CD14-positive monocyte (primary cell): ENCODE measurements at regions not wholly inside any gene's neighbourhood (a gene's known extent, or its start where the extent isn't known, plus 50 kb on each side); places are given as distances from the start of the nearest gene placed in this dataset.

Source experiments
- DNase-seq, 3 donors: peaks; one replicate each; pipeline ENCODE4 v3.0.0-alpha.2; 2011 to 2022
- H2AFZ ChIP-seq: 2 replicates; pipeline ENCODE4 v1.6.0; 2012; ENCODE audit warnings: mild to moderate bottlenecking, low read depth, low read length, inconsistent platforms; ENCODE audit not compliant: insufficient read depth, poor library complexity, severe bottlenecking
- H3K27ac ChIP-seq, 2 donors: 1 replicate in 1 of 2; 2 replicates in 1 of 2; pipeline ENCODE4 v1.5.1; 2012 to 2013; ENCODE audit warnings: low read length in 2 of 2, control low read depth in 1 of 2, inconsistent platforms in 1 of 2, low read depth in 1 of 2, mild to moderate bottlenecking in 1 of 2
- H3K27me3 ChIP-seq, 2 donors: one replicate each; pipeline versions ENCODE4 v1.6.0 to v1.6.1; 2011 to 2013; ENCODE audit warnings: low read length in 2 of 2; ENCODE audit not compliant: control insufficient read depth in 2 of 2, insufficient read depth in 2 of 2
- H3K36me3 ChIP-seq, 2 donors: replicated peaks in 1 of 2; 1 replicate in 1 of 2; 2 replicates in 1 of 2; pipeline versions ENCODE4 v1.5.1 to v1.6.1; 2012 to 2013; ENCODE audit warnings: low read length in 2 of 2, control low read depth in 1 of 2, inconsistent platforms in 1 of 2, mild to moderate bottlenecking in 1 of 2; ENCODE audit not compliant: insufficient read depth in 2 of 2, control insufficient read depth in 1 of 2
- H3K4me1 ChIP-seq, 2 donors: 1 replicate in 1 of 2; 2 replicates in 1 of 2; pipeline versions ENCODE4 v1.5.1 to v1.6.1; 2012 to 2013; ENCODE audit warnings: low read length in 2 of 2, control low read depth in 1 of 2, inconsistent platforms in 1 of 2, mild to moderate bottlenecking in 1 of 2, moderate library complexity in 1 of 2; ENCODE audit not compliant: insufficient read depth in 2 of 2, control insufficient read depth in 1 of 2
- H3K4me2 ChIP-seq: replicated peaks from 2 replicates; pipeline ENCODE3; 2012; ENCODE audit warnings: low read length, moderate library complexity, mild to moderate bottlenecking; ENCODE audit not compliant: poor library complexity, severe bottlenecking; ENCODE audit errors: extremely low read depth
- H3K4me3 ChIP-seq, 3 experiments: fragments of 200-600 bp in 1 of 3; sonication (generic) in 1 of 3; replicated peaks in 1 of 3; 1 replicate in 2 of 3; 2 replicates in 1 of 3; pipeline ENCODE4 v1.5.1; 2011 to 2013; ENCODE audit warnings: low read length in 3 of 3, mild to moderate bottlenecking in 3 of 3, control low read depth in 2 of 3, low read depth in 2 of 3, inconsistent platforms in 1 of 3, moderate library complexity in 1 of 3
- H3K79me2 ChIP-seq: 2 replicates; pipeline ENCODE4 v1.6.0; 2012; ENCODE audit warnings: mild to moderate bottlenecking, control low read depth, inconsistent platforms, low read length, moderate library complexity; ENCODE audit not compliant: insufficient read depth
- H3K9ac ChIP-seq: 2 replicates; pipeline ENCODE4 v1.6.0; 2017; ENCODE audit warnings: low read length, mild to moderate bottlenecking; ENCODE audit not compliant: insufficient read depth, poor library complexity, severe bottlenecking
- H3K9me3 ChIP-seq, 2 donors: replicated peaks in 1 of 2; 1 replicate in 1 of 2; 2 replicates in 1 of 2; pipeline versions ENCODE4 v1.5.1 to v1.6.1; 2012 to 2013; ENCODE audit warnings: low read length in 2 of 2, control low read depth in 1 of 2; ENCODE audit not compliant: control insufficient read depth in 1 of 2, insufficient read depth in 1 of 2
- H4K20me1 ChIP-seq: 2 replicates; pipeline ENCODE4 v1.6.0; 2012; ENCODE audit warnings: mild to moderate bottlenecking, low read length, control low read depth, moderate library complexity; ENCODE audit not compliant: insufficient read depth
- H3K27ac Mint-ChIP-seq, 7 donors: one replicate each; pipeline ENCODE4 v1.8.0; 2020; ENCODE audit warnings: mild to moderate bottlenecking in 7 of 7, mixed read lengths in 7 of 7, moderate library complexity in 6 of 7, inconsistent platforms in 2 of 7
- H3K27me3 Mint-ChIP-seq, 3 donors: one replicate each; pipeline ENCODE4 v1.8.0; 2021 to 2022; ENCODE audit warnings: low read depth in 3 of 3, mild to moderate bottlenecking in 3 of 3, mixed read lengths in 3 of 3, moderate library complexity in 3 of 3, inconsistent platforms in 1 of 3
- H3K36me3 Mint-ChIP-seq, 2 donors: one replicate each; pipeline ENCODE4 v1.8.0; 2020; ENCODE audit warnings: mixed read lengths in 2 of 2, inconsistent platforms in 1 of 2, mild to moderate bottlenecking in 1 of 2
- H3K4me1 Mint-ChIP-seq: one replicate; pipeline ENCODE4 v1.8.0; 2020; ENCODE audit warnings: mild to moderate bottlenecking, mixed read lengths
- H3K4me3 Mint-ChIP-seq, 2 donors: one replicate each; pipeline ENCODE4 v1.8.0; 2020; ENCODE audit warnings: mild to moderate bottlenecking in 2 of 2, mixed read lengths in 2 of 2, moderate library complexity in 1 of 2
- H3K9me3 Mint-ChIP-seq, 7 donors: one replicate each; pipeline ENCODE4 v1.8.0; 2020 to 2022; ENCODE audit warnings: mixed read lengths in 7 of 7, mild to moderate bottlenecking in 6 of 7, moderate library complexity in 6 of 7, inconsistent platforms in 2 of 7
- WGBS: methylation state at CpG from one replicate; pipeline ENCODE4 v1.1.5; 2013; ENCODE audit warnings: missing lambda C conversion rate; ENCODE audit not compliant: insufficient coverage; 5-methylcytosine and 5-hydroxymethylcytosine counted together
- intact Hi-C, 2 donors: fragments of 100-400 bp; cut with micrococcal nuclease; formaldehyde crosslinking; loops; one replicate each; pipeline versions ENCODE4 v1.15.0 to v1.15.1; 2023
- TF ChIP-seq, protein P1 (sequence below): fragments of 200-600 bp; IDR thresholded peaks from one replicate; pipeline ENCODE4 v1.8.0; 2022; ENCODE audit warnings: antibody characterized with exemption, mild to moderate bottlenecking

DNA sequence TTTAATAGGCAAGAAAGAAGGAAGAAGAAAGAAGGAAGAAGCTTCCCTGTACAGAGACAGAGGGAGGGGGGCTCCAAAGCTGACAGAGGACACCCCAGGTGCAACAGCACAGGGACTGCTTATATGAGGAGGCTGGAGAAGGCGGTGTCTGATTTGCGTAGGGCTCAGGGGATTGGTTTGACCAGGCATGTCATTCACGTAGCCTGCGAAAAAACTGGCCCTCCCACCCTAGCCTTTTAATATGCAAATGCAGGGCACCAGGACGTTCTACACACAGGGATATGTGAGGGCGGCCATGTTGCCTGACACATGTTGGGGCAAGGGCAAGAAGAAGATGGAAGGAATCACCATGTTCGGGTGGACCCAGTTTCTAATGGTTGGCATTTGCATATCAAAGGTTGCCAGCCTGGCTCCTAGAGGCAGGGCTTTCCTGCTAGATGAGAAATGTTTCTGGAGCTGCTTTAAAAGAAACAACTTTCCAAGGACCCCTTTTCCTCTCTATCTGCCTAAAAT lies 305.4 kb upstream of the CDYL start:
- Histone ChIP-seq H3K9ac (no peak overlapping the region), H3K27me3 (no peaks in the 10 kb centered on the region), H3K27ac (no peak overlapping the region), H4K20me1 (no peaks in the 10 kb centered on the region), H3K4me2 (no peak overlapping the region), H3K36me3 (no peaks in the 10 kb centered on the region), H3K4me3 (no peak overlapping the region), H3K4me1 (no peaks in the 10 kb centered on the region), H2AFZ (no peak overlapping the region), H3K79me2 (no peaks in the 10 kb centered on the region), H3K9me3 (peaks cover 26 to 32% of the 10 kb centered on the region in 2 donors)
- Mint-ChIP-seq H3K4me1 (peaks cover 2% of the 10 kb centered on the region), H3K4me3 (no peak overlapping the region), H3K9me3 (peaks cover 11 to 40% (median 34%) of the 10 kb centered on the region in 7 donors), H3K27me3 (peaks cover 3 to 4% (median 3%) of the 10 kb centered on the region in 3 donors), H3K27ac (no peak overlapping the region), H3K36me3 (no peaks in the 10 kb centered on the region)
- DNase-seq = no peak
- intact Hi-C loops = no loop called here
- WGBS = 87% methylated on average over 4 of the region's 7 CpGs
- TF ChIP-seq, protein P1, sequence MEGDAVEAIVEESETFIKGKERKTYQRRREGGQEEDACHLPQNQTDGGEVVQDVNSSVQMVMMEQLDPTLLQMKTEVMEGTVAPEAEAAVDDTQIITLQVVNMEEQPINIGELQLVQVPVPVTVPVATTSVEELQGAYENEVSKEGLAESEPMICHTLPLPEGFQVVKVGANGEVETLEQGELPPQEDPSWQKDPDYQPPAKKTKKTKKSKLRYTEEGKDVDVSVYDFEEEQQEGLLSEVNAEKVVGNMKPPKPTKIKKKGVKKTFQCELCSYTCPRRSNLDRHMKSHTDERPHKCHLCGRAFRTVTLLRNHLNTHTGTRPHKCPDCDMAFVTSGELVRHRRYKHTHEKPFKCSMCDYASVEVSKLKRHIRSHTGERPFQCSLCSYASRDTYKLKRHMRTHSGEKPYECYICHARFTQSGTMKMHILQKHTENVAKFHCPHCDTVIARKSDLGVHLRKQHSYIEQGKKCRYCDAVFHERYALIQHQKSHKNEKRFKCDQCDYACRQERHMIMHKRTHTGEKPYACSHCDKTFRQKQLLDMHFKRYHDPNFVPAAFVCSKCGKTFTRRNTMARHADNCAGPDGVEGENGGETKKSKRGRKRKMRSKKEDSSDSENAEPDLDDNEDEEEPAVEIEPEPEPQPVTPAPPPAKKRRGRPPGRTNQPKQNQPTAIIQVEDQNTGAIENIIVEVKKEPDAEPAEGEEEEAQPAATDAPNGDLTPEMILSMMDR = no peak

DNA sequence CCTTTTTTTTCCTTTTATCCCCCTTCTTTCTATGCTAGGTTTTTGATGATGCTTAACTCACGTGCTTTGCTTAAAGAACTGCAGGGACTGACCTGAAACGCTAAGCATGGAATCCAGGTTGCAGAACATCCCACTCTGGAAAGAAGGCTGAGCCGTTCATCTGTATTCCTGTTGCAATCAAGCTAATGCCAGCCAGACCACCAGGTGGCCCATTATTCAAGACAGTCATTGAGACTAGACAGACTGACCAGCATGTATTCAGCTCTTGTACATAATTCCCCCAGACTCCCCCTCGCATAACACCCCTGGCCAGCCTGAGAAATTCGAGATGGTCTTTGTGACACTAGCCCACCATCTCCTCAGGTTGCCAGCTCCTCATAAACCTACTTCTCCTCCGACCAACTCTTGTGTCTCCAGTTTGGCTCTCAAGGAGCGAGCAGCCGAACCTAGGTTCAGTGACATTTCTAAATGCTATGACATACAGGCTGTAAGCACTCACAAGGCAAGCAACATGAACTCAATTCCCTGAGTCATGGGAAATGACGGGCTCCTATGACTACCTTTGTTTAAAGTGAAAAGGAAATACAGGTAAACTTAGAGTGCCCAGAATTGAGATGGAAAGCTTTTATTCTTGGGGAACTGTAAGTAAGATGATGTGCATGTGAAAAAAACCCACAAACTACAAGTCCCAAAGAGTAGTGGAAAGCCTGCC lies 309.3 kb upstream of the CDYL start:
- Mint-ChIP-seq H3K27me3 (peaks cover 2 to 7% (median 4%) of the 10 kb centered on the region in 3 donors), H3K36me3 (no peaks in the 10 kb centered on the region), H3K27ac (no peak overlapping the region), H3K4me1 (peaks cover 2% of the 10 kb centered on the region), H3K4me3 (no peak overlapping the region), H3K9me3 (peaks cover 9 to 24% (median 19%) of the 10 kb centered on the region in 7 donors)
- H4K20me1 ChIP-seq = no peaks in the 10 kb centered on the region
- no peak overlapping the region for H3K27ac ChIP-seq
- H3K9me3 ChIP-seq = peaks cover 15 to 23% of the 10 kb centered on the region in 2 donors
- no peak for DNase-seq
- intact Hi-C loops = no loop called here
- no peak overlapping the region for H3K9ac ChIP-seq
- TF ChIP-seq, protein P1 = no peak
- no peaks in the 10 kb centered on the region for H3K27me3 ChIP-seq
- WGBS = 94% methylated on average over 5 of the region's 9 CpGs
- no peak overlapping the region for H2AFZ ChIP-seq
- H3K79me2 ChIP-seq = no peaks in the 10 kb centered on the region
- no peaks in the 10 kb centered on the region for H3K4me1 ChIP-seq
- no peak overlapping the region for H3K4me3 ChIP-seq
- no peaks in the 10 kb centered on the region for H3K36me3 ChIP-seq
- no peak overlapping the region for H3K4me2 ChIP-seq
